GM06990 (cell line): ENCODE measurements at regions not wholly inside any gene's neighbourhood (a gene's known extent, or its start where the extent isn't known, plus 50 kb on each side); places are given as distances from the start of the nearest gene placed in this dataset.

ENCODE experiments used
- DNase-seq: peaks from one replicate; pipeline ENCODE4 v3.0.0-alpha.2; 2011; ENCODE audit not compliant: insufficient read length; ENCODE audit errors: extremely low read depth
- H3K27me3 ChIP-seq: replicated peaks from 2 replicates; pipeline ENCODE4 v1.6.0; 2011; ENCODE audit warnings: low read length; ENCODE audit not compliant: control insufficient read depth, insufficient read depth
- H3K36me3 ChIP-seq: 2 replicates; pipeline ENCODE4 v1.5.1; 2011; ENCODE audit warnings: low read length; ENCODE audit not compliant: control insufficient read depth, insufficient read depth
- H3K4me3 ChIP-seq: replicated peaks from 2 replicates; pipeline ENCODE4 v1.5.1; 2011; ENCODE audit warnings: low read depth, mild to moderate bottlenecking, control low read depth, low read length
- TF ChIP-seq, protein P1 (sequence below): IDR thresholded peaks from 2 replicates; pipeline ENCODE4 v1.5.1; 2011; ENCODE audit warnings: low read length, control low read depth, mild to moderate bottlenecking, inconsistent platforms; ENCODE audit not compliant: insufficient read depth, poor library complexity, severe bottlenecking

- no peaks in the 10 kb centered on the region for H3K27me3 ChIP-seq
- DNase-seq, result no peak
- H3K4me3 ChIP-seq, result no peak overlapping the region
- H3K36me3 ChIP-seq, result no peaks in the 10 kb centered on the region
- TF ChIP-seq, protein P1, sequence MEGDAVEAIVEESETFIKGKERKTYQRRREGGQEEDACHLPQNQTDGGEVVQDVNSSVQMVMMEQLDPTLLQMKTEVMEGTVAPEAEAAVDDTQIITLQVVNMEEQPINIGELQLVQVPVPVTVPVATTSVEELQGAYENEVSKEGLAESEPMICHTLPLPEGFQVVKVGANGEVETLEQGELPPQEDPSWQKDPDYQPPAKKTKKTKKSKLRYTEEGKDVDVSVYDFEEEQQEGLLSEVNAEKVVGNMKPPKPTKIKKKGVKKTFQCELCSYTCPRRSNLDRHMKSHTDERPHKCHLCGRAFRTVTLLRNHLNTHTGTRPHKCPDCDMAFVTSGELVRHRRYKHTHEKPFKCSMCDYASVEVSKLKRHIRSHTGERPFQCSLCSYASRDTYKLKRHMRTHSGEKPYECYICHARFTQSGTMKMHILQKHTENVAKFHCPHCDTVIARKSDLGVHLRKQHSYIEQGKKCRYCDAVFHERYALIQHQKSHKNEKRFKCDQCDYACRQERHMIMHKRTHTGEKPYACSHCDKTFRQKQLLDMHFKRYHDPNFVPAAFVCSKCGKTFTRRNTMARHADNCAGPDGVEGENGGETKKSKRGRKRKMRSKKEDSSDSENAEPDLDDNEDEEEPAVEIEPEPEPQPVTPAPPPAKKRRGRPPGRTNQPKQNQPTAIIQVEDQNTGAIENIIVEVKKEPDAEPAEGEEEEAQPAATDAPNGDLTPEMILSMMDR, result no peak
Observed at GRCh38 chr5:7018601-7019000, 305.4 kb downstream of the TENT4A start.

DNA sequence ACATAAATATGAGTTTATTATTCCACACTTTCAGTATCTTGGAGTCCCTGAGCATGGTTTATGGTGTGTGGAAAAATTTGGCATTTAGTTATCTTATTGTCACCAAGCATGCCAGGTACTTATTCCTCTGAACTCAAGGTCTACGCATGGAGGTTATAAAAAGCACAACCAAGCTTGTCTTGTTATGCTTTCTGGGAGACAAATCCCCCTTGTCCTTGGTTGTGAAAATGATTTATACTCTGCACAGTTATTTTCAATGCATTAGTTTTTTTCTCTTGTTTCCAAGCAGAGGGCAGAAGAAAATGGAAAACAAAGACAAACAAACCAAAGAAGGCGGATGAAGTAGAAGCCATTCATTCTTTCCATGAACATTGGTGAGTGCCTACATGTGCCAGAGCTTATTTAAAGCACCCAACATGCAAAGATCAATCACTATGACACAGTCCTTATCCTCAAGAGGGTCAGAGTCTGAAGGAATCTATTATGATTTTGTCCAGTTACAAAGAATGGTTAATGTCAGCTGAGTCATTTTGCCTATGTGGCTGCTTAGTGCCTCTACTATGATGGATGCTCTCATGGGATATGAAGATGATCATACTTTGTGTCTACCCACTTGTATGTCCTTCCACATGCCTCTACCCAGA is 323.1 kb downstream of the TENT4A start:
- TF ChIP-seq, protein P1, result no peak
- DNase-seq, result no peak
- H3K4me3 ChIP-seq, result no peak overlapping the region
- no peaks in the 10 kb centered on the region for H3K36me3 ChIP-seq
- H3K27me3 ChIP-seq, result no peaks in the 10 kb centered on the region

- Histone ChIP-seq H3K36me3 (no peaks in the 10 kb centered on the region), H3K27me3 (no peaks in the 10 kb centered on the region), H3K4me3 (no peak overlapping the region)
- DNase-seq, result no peak
- TF ChIP-seq, protein P1, result no peak
Observed at GRCh38 chr5:7039074-7039473, 325.8 kb downstream of the TENT4A start.

DNA sequence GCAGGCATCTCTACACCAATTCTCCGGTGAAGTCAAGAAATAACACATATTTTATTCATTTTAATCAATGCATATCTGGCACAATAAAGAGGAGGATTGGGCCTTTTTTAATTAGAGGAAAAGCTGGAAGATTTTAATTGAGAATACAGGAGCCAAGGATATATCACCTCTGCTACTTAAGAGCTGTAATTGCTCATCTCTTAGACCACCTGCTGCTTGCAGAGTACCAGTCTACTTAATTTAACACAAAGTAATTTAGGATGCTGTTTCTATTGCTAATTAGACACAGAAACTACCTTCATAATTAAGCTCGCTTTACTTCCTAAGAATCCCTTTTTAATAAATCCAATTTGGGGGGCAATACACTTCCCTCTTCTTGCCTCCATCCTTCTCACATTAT is 326.9 kb downstream of the TENT4A start:
- Histone ChIP-seq H3K27me3 (no peaks in the 10 kb centered on the region), H3K4me3 (no peak overlapping the region), H3K36me3 (no peaks in the 10 kb centered on the region)
- no peak for DNase-seq
- TF ChIP-seq, protein P1, result no peak

- TF ChIP-seq, protein P1, result no peak
- no peak for DNase-seq
Observed at GRCh38 chr5:7043797-7044196, 330.6 kb downstream of the TENT4A start.

More at GRCh38 chr5:7043797-7044196, 330.6 kb downstream of the TENT4A start:
- H3K27me3 ChIP-seq, result no peaks in the 10 kb centered on the region
- no peak overlapping the region for H3K4me3 ChIP-seq
- no peaks in the 10 kb centered on the region for H3K36me3 ChIP-seq
